NCI-H510A (cell line): ENCODE measurements at regions not wholly inside any gene's neighbourhood (a gene's known extent, or its start where the extent isn't known, plus 50 kb on each side); places are given as distances from the start of the nearest gene placed in this dataset.
"Not testable (repeated sequence)": the region's sequence is repeated elsewhere in the genome, so short reads cannot be mapped to it uniquely, and the experiment has no call there.

Experiments
- DNase-seq: peaks from one replicate; lab custom pipeline; 2025; lab: John Stamatoyannopoulos, UW

DNA sequence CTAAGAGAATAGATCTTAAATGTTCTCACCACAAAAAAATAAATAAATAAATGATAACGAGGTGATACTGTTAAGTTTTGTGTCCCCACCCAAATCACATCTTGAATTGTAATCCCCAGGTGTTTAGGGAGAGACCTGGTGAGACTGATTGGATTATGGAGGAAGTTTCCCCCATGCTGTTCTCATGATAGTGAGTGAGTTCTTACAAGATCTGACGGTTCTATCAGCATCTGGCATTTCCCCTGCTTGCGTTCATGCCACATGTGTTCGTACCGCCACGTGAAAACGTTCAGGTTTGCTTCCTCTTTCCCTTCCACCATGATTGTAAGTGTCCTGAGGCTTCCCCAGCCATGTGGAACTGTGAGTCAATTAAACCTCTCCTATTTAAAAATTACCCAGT, 1514.8 kb upstream of the TENM4 start:
- DNase-seq, result no peak

DNA sequence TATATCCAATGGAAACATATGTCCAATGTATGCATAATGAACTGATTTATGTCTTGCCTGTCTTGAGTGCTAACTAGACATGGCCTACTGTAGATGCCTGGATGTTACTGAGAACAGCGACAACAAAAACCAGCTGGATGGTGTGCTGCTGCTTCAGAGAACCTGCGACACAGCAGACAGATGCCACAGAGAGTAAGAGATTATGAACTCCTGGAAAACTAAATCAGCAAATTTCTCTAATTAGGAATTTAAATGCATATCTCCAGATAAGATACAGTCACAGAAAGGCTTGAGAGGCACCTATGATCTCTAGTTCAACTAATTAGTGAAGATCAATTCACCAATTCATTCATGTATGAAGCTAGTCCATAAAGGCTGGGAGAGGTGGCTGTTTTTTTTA, 1508.0 kb upstream of the TENM4 start:
- no peak for DNase-seq

GRCh38 chr11:80944758-80945157, 1503.9 kb upstream of the TENM4 start:
- DNase-seq, result no peak

DNA sequence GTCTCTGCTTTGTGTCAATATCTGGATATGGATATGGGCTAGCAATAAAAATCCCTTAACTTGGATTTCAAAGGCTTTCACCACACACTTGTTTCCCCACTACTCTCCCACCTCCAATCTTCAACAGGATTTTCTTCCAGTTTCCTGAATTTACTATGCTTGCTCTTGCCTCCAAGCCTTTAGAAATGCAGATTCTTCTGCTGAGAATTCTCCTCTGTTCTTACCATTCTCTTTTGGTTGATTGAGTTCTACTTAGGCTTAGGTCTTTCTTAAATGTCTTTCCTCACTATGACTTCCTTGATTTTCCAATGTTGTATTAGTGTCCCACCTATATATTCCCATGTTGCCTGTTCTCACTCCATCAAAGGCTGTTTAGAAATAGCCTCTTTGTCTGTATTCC, 1502.4 kb upstream of the TENM4 start:
- DNase-seq, result no peak

- DNase-seq, result no peak
Observed at GRCh38 chr11:80937842-80938241, 1497.0 kb upstream of the TENM4 start.

GRCh38 chr11:80930038-80930437, 1489.2 kb upstream of the TENM4 start:
- DNase-seq, result no peak

DNA sequence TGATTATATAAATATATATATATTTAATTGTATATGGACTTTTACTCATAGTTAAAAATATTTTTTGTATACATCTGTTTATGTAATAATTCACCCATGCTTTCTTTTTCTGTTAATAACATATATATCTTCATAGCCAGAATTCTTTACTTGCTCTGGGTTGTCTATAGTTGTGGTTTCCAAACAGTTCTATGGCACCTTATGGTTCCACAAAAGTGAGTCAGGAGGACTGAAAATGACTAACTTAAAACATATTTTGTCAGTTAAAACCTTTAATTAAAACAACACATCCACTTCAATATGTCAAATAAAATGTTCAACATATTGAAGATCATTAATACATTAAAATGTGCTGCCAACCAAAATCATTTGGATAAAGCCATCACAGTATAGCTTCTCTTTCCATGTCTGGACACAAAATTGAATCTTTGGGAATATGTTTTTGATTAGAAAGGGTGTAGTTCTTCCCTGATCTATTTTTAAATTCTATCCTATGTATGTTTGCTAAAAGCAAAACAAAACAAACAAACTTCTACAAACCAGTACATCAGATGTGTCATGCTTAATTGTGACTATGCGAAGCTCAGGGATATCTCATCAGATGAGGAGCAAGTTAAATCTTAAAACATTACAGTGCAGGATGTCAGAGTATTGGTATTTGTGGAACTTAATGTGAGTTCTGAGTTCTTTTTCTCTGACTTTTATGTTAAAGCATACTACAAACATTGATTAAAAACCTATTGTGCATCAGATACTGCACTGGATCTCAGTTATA, 1488.4 kb upstream of the TENM4 start:
- no peak for DNase-seq

- DNase-seq, result no peak
Observed at GRCh38 chr11:80925321-80925720, 1484.5 kb upstream of the TENM4 start.

- DNase-seq, result not testable (repeated sequence)
Observed at GRCh38 chr11:80921310-80921709, 1480.5 kb upstream of the TENM4 start.

DNA sequence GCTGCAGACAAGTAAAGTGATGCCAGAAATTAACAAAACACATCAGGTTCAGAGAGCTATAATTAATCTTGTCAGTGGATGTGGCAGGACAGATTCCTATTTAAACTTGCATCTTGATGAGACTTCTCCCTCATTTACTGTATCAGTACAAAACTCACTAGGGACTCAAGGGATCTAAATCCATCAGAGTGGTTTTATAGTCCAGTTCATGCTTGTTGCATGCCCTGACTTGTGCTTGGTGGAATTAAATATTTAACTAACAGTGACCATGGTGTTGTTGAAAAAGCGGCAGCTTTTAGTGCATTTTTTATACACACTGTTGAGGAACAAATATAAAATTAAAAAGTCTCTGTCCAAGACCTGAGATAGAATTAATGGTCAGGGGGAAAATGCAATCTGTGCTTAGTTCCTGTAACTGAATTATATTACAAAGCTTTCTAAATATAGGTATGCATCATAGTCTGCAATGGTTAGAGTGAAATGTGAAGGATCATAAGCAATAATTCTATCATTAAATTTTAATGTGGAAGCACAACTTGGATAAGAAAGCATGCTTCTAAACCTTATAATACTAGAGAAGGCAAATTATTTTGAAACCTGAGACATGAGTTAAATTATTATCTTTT, 1475.5 kb upstream of the TENM4 start:
- DNase-seq, result no peak

- no peak for DNase-seq
Observed at GRCh38 chr11:80914311-80914710, 1473.5 kb upstream of the TENM4 start.

GRCh38 chr11:80911666-80912065, 1470.8 kb upstream of the TENM4 start:
- DNase-seq, result no peak

GRCh38 chr11:80900265-80900664, 1459.4 kb upstream of the TENM4 start:
- no peak for DNase-seq

- DNase-seq, result no peak
Observed at GRCh38 chr11:80899381-80899780, 1458.6 kb upstream of the TENM4 start.

DNA sequence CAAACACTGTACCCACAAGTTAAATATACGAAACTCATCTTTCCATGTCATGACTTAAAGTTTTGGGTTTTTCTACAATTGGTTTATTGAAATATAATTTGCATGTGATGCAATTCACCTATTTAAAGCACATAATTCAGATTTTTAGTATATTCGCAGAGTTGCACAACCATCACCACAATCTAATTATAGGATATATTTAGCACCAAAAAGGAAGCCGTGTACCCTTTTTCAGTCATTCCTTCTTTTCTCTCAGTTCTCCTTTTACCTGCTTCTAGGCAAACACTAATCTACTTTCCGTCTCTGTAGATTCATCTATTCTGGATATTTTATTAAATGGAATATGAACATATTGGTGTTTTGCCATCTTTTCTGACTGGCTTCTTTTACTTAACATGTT, 1458.1 kb upstream of the TENM4 start:
- no peak for DNase-seq

- DNase-seq, result no peak
Observed at GRCh38 chr11:80886684-80887083, 1445.9 kb upstream of the TENM4 start.

- no peak for DNase-seq
Observed at GRCh38 chr11:80873310-80873999, 1432.6 kb upstream of the TENM4 start.

GRCh38 chr11:80872116-80872728, 1431.4 kb upstream of the TENM4 start:
- DNase-seq, result no peak

DNA sequence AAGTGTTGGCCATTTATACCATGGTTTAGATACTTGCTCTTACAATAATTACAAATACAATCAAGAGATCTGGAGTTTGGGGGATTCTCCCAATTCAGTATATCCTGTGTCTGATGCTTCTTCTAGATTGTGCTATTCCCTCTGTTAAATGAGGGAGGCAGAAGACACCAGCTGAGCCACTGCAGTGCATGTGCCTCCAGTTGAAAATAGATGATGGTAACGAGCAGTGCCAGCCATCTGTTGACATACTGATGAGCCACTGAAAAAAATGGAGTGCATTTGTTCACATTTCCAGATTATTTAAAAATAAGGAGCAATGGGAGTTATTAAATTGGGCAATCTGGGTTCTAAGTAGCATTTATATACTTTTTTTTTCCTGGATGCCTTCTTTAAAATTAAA, 1428.0 kb upstream of the TENM4 start:
- DNase-seq, result no peak

GRCh38 chr11:80862011-80862410, 1421.2 kb upstream of the TENM4 start:
- DNase-seq, result no peak

GRCh38 chr11:80861193-80861592, 1420.4 kb upstream of the TENM4 start:
- DNase-seq, result no peak

GRCh38 chr11:80860632-80861031, 1419.8 kb upstream of the TENM4 start:
- no peak for DNase-seq

DNA sequence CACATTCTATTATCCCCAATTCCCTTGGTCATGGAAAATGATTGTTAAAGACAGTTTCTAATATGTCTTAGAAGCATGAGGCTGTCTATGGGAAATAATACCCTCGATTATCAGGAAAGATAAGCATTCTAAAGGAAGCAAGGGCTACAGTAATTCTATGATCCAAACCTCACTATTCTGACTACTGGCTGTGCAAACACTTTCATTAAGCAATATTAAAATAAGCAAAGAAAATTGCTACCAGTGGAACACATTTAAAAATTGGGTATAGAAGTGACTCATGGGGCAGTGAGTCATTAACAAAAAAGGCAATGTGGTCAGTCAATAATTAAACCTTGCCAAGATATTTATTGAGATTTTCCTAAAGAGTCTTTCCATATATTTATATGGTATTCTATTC, 1415.2 kb upstream of the TENM4 start:
- DNase-seq, result no peak
